ENCODE measurements at regions not wholly inside any gene's neighbourhood (a gene's known extent, or its start where the extent isn't known, plus 50 kb on each side); places are given as distances from the start of the nearest gene placed in this dataset.

GRCh38 chr2:144824306-144825080 is 304.6 kb upstream of the ZEB2 start:
- TF ChIP-seq CTCF (conservative IDR thresholded peaks at IDR 0.05; ENCODE audit: low read depth, low read length) = no peak
- no peak overlapping the region for H3K4me3 ChIP-seq (ENCODE audit: low read length)
- DNase-seq (ENCODE audit: low read depth) = no peak

GRCh38 chr2:144822966-144823365 is 303.0 kb upstream of the ZEB2 start:
- no peak for DNase-seq (ENCODE audit: low read depth)

GRCh38 chr2:144812288-144812687 is 292.4 kb upstream of the ZEB2 start:
- no peak for TF ChIP-seq CTCF (conservative IDR thresholded peaks at IDR 0.05; ENCODE audit: low read depth, low read length)
- H3K4me3 ChIP-seq (ENCODE audit: low read length) = no peak overlapping the region
- DNase-seq (ENCODE audit: low read depth) = no peak

More at GRCh38 chr2:144822966-144823365, 303.0 kb upstream of the ZEB2 start:
- no peak overlapping the region for H3K4me3 ChIP-seq (ENCODE audit: low read length)
- no peak for TF ChIP-seq CTCF (conservative IDR thresholded peaks at IDR 0.05; ENCODE audit: low read depth, low read length)

- peak; percentile 29 for DNase-seq (ENCODE audit: low read depth)
- TF ChIP-seq CTCF (conservative IDR thresholded peaks at IDR 0.05; ENCODE audit: low read depth, low read length) = no peak
- no peak overlapping the region for H3K4me3 ChIP-seq (ENCODE audit: low read length)
These were observed 281.8 kb upstream of the ZEB2 start for GRCh38 chr2:144801766-144802165.

- DNase-seq (ENCODE audit: low read depth) = no peak
- no peak for TF ChIP-seq CTCF (conservative IDR thresholded peaks at IDR 0.05; ENCODE audit: low read depth, low read length)
- H3K4me3 ChIP-seq (ENCODE audit: low read length) = no peak overlapping the region
These were observed 281.4 kb upstream of the ZEB2 start for GRCh38 chr2:144801325-144801724.

GRCh38 chr2:144798989-144799388 is 279.1 kb upstream of the ZEB2 start:
- DNase-seq (ENCODE audit: low read depth) = no peak
- H3K4me3 ChIP-seq (ENCODE audit: low read length) = no peak overlapping the region
- no peak for TF ChIP-seq CTCF (conservative IDR thresholded peaks at IDR 0.05; ENCODE audit: low read depth, low read length)

GRCh38 chr2:144798034-144798433 is 278.1 kb upstream of the ZEB2 start:
- no peak for TF ChIP-seq CTCF (conservative IDR thresholded peaks at IDR 0.05; ENCODE audit: low read depth, low read length)
- no peak for DNase-seq (ENCODE audit: low read depth)
- H3K4me3 ChIP-seq (ENCODE audit: low read length) = no peak overlapping the region
